K562 (cell line): ENCODE measurements at regions not wholly inside any gene's neighbourhood (a gene's known extent, or its start where the extent isn't known, plus 50 kb on each side); places are given as distances from the start of the nearest gene placed in this dataset.

Source experiments
- ATAC-seq: fragments of 200-7000 bp; cut with Tn5 transposase; 3 replicates; pipeline ENCODE4 v1.9.1; 2020; ENCODE audit warnings: moderate library complexity
- BruUV-seq: library from RNA; stranded (reverse); fragments of 400-500 nt; replicated peaks from 2 replicates; lab custom pipeline; 2021; lab: Mats Ljungman, UMichigan
- CTCF ChIA-PET: fragments of 300-600 bp; formaldehyde crosslinking; extraction: SDS; loops from one replicate; lab custom pipeline; 2021; ENCODE audit warnings: low intra/inter-chr PET ratio; lab: Yijun Ruan, JAX
- POLR2A ChIA-PET: fragments of 300-600, 350-650 bp; sonication (Branson Sonifier 250); formaldehyde crosslinking; extraction: SDS; loops from one replicate; lab custom pipeline; 2021; ENCODE audit warnings: antibody characterized with exemption, inconsistent platforms; lab: Yijun Ruan, JAX
- DNase-seq, 4 experiments: peaks; one replicate each; pipeline versions ENCODE4 v3.0.0 to v3.0.0-alpha.2; 2011 to 2018; ENCODE audit warnings: low spot score in 3 of 4, mixed read lengths in 3 of 4; ENCODE audit errors: extremely low read depth in 1 of 4
- FAIRE-seq: peaks from 2 replicates; lab custom pipeline; 2011; peaks lifted over from hg19 to GRCh38; lab: Jason Lieb, UNC
- H2AFZ ChIP-seq: 2 replicates; pipeline ENCODE4 v1.6.0; 2011; ENCODE audit warnings: low read depth, low read length, control low read depth, inconsistent platforms
- H3K27ac ChIP-seq: fragments of 200-600 bp; 3 replicates; pipeline ENCODE4 v1.8.0; 2011; ENCODE audit warnings: low read depth, mild to moderate bottlenecking, control low read depth, inconsistent platforms, low read length, moderate library complexity, mixed read lengths; ENCODE audit errors: extremely low read depth
- H3K27me3 ChIP-seq, 2 experiments: fragments of 300-600 bp in 1 of 2; 2 replicates in 1 of 2; 3 replicates in 1 of 2; pipeline versions ENCODE4 v1.6.0 to v1.8.0; 2011; ENCODE audit warnings: inconsistent platforms in 2 of 2, low read length in 2 of 2, mild to moderate bottlenecking in 1 of 2, mixed read lengths in 1 of 2, moderate library complexity in 1 of 2; ENCODE audit not compliant: control insufficient read depth in 2 of 2, insufficient read depth in 2 of 2
- H3K36me3 ChIP-seq: fragments of 300-600 bp; 3 replicates; pipeline ENCODE4 v1.8.0; 2011; ENCODE audit warnings: mild to moderate bottlenecking, low read length, inconsistent platforms; ENCODE audit not compliant: control insufficient read depth, insufficient read depth
- H3K4me1 ChIP-seq, 2 experiments: fragments of 200-600 bp in 1 of 2; replicated peaks in 1 of 2; 2 replicates in 1 of 2; 3 replicates in 1 of 2; pipeline versions ENCODE4 v1.5.1 to v1.8.0; 2011; ENCODE audit warnings: inconsistent platforms in 2 of 2, low read length in 2 of 2, mild to moderate bottlenecking in 1 of 2, mixed read lengths in 1 of 2, moderate library complexity in 1 of 2; ENCODE audit not compliant: control insufficient read depth in 2 of 2, insufficient read depth in 2 of 2
- H3K4me2 ChIP-seq: 2 replicates; pipeline ENCODE4 v1.6.1; 2011; ENCODE audit warnings: low read length, control low read depth, inconsistent platforms, mixed read lengths; ENCODE audit not compliant: insufficient read depth
- H3K4me3 ChIP-seq: fragments of 200-600 bp; sonication (generic), shearing (Covaris generic); 2 replicates; pipeline ENCODE4 v1.5.1; 2016; ENCODE audit warnings: control low read depth, inconsistent platforms
- H3K79me2 ChIP-seq: fragments of 200-600 bp; 3 replicates; pipeline ENCODE4 v1.8.0; 2011; ENCODE audit warnings: low read length, inconsistent platforms; ENCODE audit not compliant: control insufficient read depth, insufficient read depth
- H3K9ac ChIP-seq, 2 experiments: 2 replicates each; pipeline versions ENCODE4 v1.6.0 to v1.6.1; 2011; ENCODE audit warnings: low read depth in 2 of 2, low read length in 2 of 2, control low read depth in 1 of 2, inconsistent platforms in 1 of 2, mild to moderate bottlenecking in 1 of 2, mixed read lengths in 1 of 2; ENCODE audit not compliant: insufficient read depth in 1 of 2
- H3K9me1 ChIP-seq: one replicate; pipeline ENCODE4 v1.6.0; 2011; ENCODE audit warnings: inconsistent platforms, mild to moderate bottlenecking, low read length, moderate library complexity; ENCODE audit not compliant: control insufficient read depth, insufficient read depth
- H3K9me3 ChIP-seq: replicated peaks from 2 replicates; pipeline ENCODE4 v1.5.1; 2011; ENCODE audit warnings: low read depth, low read length, inconsistent platforms; ENCODE audit not compliant: control insufficient read depth, insufficient read depth
- H4K20me1 ChIP-seq: replicated peaks from 2 replicates; pipeline ENCODE4 v1.6.1; 2011; ENCODE audit warnings: low read length, inconsistent platforms, mixed read lengths; ENCODE audit not compliant: control insufficient read depth, insufficient read depth
- BCOR ChIP-seq: fragments of 450-650 bp; IDR thresholded peaks from 2 replicates; pipeline ENCODE4 v1.6.1; 2016
- CHCHD3 ChIP-seq: fragments of 250-450 bp; sonication (Bioruptor Pico); IDR thresholded peaks from 2 replicates; pipeline ENCODE4 v2.1.2; 2022; ENCODE audit warnings: mild to moderate bottlenecking
- E2F3 ChIP-seq: fragments of 250-450 bp; sonication (Bioruptor Pico); IDR thresholded peaks from 2 replicates; pipeline ENCODE4 v1.4.0; 2020; ENCODE audit warnings: mild to moderate bottlenecking
- GATAD2B ChIP-seq: fragments of 450-650 bp; IDR thresholded peaks from 2 replicates; pipeline ENCODE4 v1.6.1; 2017; ENCODE audit warnings: mild to moderate bottlenecking, borderline replicate concordance
- HCFC1 ChIP-seq: IDR thresholded peaks from 2 replicates; pipeline ENCODE4 v1.6.1; 2012; ENCODE audit warnings: low read depth, low read length, improper control_type of control experiment
- KDM1A ChIP-seq, 2 experiments: fragments of 450-650 bp; IDR thresholded peaks; 2 replicates each; pipeline ENCODE4 v1.6.1; 2016; ENCODE audit warnings: mild to moderate bottlenecking in 2 of 2
- NR1H2 ChIP-seq: sonication (generic); formaldehyde crosslinking; IDR thresholded peaks from 2 replicates; pipeline ENCODE4 v1.4.0; 2020; ENCODE audit warnings: mild to moderate bottlenecking, missing genetic modification reagents
- POLR3A ChIP-seq: IDR thresholded peaks from 2 replicates; pipeline ENCODE4 v1.6.1; 2011; ENCODE audit warnings: borderline replicate concordance, mild to moderate bottlenecking, moderate library complexity; ENCODE audit not compliant: insufficient read length, insufficient read depth; ENCODE audit errors: extremely low read depth
- PTBP1 ChIP-seq: fragments of 200-400 bp; formaldehyde crosslinking; IDR thresholded peaks from 2 replicates; pipeline ENCODE4 v1.6.1; 2017; ENCODE audit warnings: low read depth, low read length
- RNF2 ChIP-seq: sonication (generic); IDR thresholded peaks from 2 replicates; pipeline ENCODE4 v1.6.1; 2016
- XRCC4 ChIP-seq: IDR thresholded peaks from one replicate; pipeline ENCODE4 v1.6.1; 2011; ENCODE audit not compliant: insufficient read depth, insufficient read length; ENCODE audit errors: extremely low read depth
- WGBS: fragments of 100-300 bp; shearing (Covaris generic); methylation state at CpG from one replicate; pipeline ENCODE4 v1.1.6; 2016; ENCODE audit warnings: low coverage, mixed read lengths; ENCODE audit not compliant: insufficient coverage; ENCODE audit errors: missing lambda C conversion rate; 5-methylcytosine and 5-hydroxymethylcytosine counted together
- in situ Hi-C: fragments of 300-500 bp; cut with MboI; formaldehyde crosslinking; loops from 4 replicates; pipeline ENCODE4 v1.15.0; 2018; ENCODE audit warnings: inconsistent platforms, mixed read lengths
- intact Hi-C: fragments of 100-400 bp; cut with micrococcal nuclease; formaldehyde crosslinking; loops from 2 replicates; pipeline ENCODE4 v1.14.2; 2022
- TF ChIP-seq, protein P1 (sequence below): fragments of 450-650 bp; IDR thresholded peaks from 2 replicates; pipeline ENCODE4 v1.6.1; 2017; ENCODE audit warnings: mild to moderate bottlenecking, moderate library complexity
- TF ChIP-seq, protein P2 (sequence below): fragments of 250-450 bp; sonication (Bioruptor Pico); IDR thresholded peaks from 2 replicates; pipeline ENCODE4 v1.8.0; 2021; ENCODE audit warnings: moderate library complexity, mild to moderate bottlenecking, inconsistent platforms

DNA sequence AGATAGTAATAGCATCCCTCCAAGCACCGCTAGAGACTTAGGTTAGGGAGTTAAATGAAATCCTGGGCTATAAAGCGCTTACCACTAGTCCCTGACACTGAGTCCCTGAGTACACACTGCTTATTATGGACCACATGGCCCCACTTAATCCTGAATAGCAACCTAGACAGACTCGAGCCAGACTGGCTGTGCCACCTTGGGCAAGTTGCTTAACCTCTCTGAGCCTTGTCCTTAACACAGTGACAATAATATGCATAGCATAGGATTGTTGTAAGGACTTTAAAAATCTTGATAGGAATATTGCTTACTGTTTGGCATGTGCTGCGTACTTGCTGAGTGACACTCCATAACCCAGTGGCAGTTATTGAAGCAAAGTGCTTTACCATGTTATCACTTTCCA is 125.6 kb upstream of the SASH1 start (continued):
- TF ChIP-seq KDM1A (IDR thresholded peaks at IDR 0.05) (peak in 1 of 2 experiments; percentile 37; a peak in 1 of 4 replicates), CHCHD3 (CRISPR knock-in tag) (no peak), E2F3 (CRISPR knock-in tag) (no peak), BCOR (peak; percentile 50), HCFC1 (no peak)
- TF ChIP-seq, protein P1, sequence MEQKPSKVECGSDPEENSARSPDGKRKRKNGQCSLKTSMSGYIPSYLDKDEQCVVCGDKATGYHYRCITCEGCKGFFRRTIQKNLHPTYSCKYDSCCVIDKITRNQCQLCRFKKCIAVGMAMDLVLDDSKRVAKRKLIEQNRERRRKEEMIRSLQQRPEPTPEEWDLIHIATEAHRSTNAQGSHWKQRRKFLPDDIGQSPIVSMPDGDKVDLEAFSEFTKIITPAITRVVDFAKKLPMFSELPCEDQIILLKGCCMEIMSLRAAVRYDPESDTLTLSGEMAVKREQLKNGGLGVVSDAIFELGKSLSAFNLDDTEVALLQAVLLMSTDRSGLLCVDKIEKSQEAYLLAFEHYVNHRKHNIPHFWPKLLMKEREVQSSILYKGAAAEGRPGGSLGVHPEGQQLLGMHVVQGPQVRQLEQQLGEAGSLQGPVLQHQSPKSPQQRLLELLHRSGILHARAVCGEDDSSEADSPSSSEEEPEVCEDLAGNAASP, result no peak

DNA sequence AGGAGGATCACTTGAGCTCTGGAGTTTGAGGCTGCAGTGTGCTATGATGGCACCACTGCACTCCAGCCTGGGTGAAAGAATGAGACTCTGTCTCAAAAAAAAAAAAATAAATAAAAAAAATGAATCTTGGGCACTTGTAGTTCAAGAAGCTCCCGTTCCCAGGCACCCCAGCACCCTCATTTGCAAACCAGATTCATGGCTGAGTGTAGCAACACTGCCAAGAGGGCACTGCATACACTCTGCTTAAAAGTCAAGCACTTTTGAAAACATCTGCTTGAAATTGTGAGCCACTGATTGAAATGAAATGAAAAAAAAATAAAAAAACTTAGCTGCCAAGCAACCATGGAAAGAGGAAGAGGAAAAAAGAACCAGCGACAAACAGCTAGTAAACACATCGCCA is 124.7 kb upstream of the SASH1 start:
- Histone ChIP-seq H3K4me1 (no peaks in the 10 kb centered on the region), H3K27ac (no peak overlapping the region), H4K20me1 (peaks cover 14% of the 10 kb centered on the region; the same call in 1 of the 2 replicates), H3K36me3 (no peaks in the 10 kb centered on the region), H3K9ac (no peak overlapping the region), H3K4me3 (no peak overlapping the region), H3K4me2 (no peak overlapping the region), H3K9me3 (no peaks in the 10 kb centered on the region), H3K79me2 (no peaks in the 10 kb centered on the region), H3K27me3 (peaks cover 5 to 6% of the 10 kb centered on the region in 2 experiments; a peak in 4 of 5 replicates), H2AFZ (no peak overlapping the region), H3K9me1 (no peaks in the 10 kb centered on the region)
- ChIA-PET CTCF (no interaction called here), POLR2A (interaction anchor here (0.7 to 0.8 kb wide), 2 partner anchors 8 to 10 kb away, joined by 3 to 5 read pairs; no protein-coding TSS in a partner anchor)
- intact Hi-C loops, result no loop called here
- no peak for DNase-seq
- 3% methylated on average over 3 of the region's 3 CpGs for WGBS
- no peak for TF ChIP-seq PTBP1
- TF ChIP-seq POLR3A, result no peak
- TF ChIP-seq, protein P2, sequence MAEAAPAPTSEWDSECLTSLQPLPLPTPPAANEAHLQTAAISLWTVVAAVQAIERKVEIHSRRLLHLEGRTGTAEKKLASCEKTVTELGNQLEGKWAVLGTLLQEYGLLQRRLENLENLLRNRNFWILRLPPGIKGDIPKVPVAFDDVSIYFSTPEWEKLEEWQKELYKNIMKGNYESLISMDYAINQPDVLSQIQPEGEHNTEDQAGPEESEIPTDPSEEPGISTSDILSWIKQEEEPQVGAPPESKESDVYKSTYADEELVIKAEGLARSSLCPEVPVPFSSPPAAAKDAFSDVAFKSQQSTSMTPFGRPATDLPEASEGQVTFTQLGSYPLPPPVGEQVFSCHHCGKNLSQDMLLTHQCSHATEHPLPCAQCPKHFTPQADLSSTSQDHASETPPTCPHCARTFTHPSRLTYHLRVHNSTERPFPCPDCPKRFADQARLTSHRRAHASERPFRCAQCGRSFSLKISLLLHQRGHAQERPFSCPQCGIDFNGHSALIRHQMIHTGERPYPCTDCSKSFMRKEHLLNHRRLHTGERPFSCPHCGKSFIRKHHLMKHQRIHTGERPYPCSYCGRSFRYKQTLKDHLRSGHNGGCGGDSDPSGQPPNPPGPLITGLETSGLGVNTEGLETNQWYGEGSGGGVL (CRISPR knock-in tag), result no peak
- no peak for TF ChIP-seq RNF2
- no peak for TF ChIP-seq NR1H2 (CRISPR knock-in tag)
- no peak for TF ChIP-seq XRCC4
- no peak for TF ChIP-seq GATAD2B
- no peak for FAIRE-seq
- in situ Hi-C loops, result no loop called here
- no TSS peak for BruUV-seq
- ATAC-seq, result no peak
